GM04504 (cell line): ENCODE measurements at regions not wholly inside any gene's neighbourhood (a gene's known extent, or its start where the extent isn't known, plus 50 kb on each side); places are given as distances from the start of the nearest gene placed in this dataset.

ENCODE experiments used
- DNase-seq: peaks from one replicate; pipeline ENCODE4 v3.0.0-alpha.2; 2012; ENCODE audit warnings: low read depth

GRCh38 chr14:89626233-89626806 lies 209.3 kb upstream of the FOXN3 start:
- no peak for DNase-seq

DNA sequence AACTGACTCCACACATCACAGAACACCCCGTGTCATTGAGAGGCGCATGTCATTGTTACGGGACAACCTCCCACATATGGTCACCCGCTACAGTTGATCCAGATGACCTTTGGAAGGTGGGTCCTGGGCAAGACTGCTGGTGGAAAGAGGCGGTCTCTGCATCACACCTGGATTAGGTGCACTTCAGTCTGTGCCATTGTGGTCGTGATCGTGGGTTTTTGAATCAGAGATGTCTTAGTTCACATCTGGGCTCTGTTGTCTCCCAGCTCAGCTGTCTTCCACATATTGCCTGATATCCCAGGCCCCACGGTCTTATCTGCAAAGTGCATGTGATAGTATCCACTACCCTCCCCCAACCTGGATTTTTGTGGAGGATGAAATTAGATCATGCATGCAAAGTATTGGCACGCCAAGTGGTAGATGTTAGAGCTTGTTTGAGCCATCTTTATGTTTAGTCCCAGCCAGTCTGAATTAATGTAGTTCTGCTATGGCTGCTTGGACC lies 208.7 kb upstream of the FOXN3 start:
- no peak for DNase-seq

GRCh38 chr14:89625244-89625713 lies 208.2 kb upstream of the FOXN3 start:
- no peak for DNase-seq

GRCh38 chr14:89624500-89625156 lies 207.6 kb upstream of the FOXN3 start:
- DNase-seq: no peak

- DNase-seq: no peak
Observed at GRCh38 chr14:89621791-89622638, 205.0 kb upstream of the FOXN3 start.

GRCh38 chr14:89621009-89621421 lies 204.0 kb upstream of the FOXN3 start:
- DNase-seq: no peak

DNA sequence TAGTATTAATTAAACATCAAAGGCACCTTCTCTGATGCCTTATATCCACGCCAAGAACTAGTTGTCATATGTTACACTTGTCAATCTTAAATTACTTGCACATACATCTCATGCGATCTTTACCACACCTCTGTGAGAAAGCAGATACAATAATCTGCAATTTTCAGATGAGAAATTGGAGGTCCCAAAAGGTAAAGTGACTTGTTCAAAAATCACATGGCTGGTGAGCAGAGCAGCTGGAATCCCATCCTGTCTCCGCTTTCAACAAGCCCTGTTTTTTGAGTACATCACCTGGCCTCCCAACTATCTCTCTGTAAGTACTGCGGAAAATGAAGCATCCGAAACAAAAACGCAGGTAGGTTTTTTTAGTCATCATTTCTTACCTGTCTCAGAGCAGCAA lies 203.4 kb upstream of the FOXN3 start:
- no peak for DNase-seq

- DNase-seq: no peak
Observed at GRCh38 chr14:89619596-89619995, 202.6 kb upstream of the FOXN3 start.

DNA sequence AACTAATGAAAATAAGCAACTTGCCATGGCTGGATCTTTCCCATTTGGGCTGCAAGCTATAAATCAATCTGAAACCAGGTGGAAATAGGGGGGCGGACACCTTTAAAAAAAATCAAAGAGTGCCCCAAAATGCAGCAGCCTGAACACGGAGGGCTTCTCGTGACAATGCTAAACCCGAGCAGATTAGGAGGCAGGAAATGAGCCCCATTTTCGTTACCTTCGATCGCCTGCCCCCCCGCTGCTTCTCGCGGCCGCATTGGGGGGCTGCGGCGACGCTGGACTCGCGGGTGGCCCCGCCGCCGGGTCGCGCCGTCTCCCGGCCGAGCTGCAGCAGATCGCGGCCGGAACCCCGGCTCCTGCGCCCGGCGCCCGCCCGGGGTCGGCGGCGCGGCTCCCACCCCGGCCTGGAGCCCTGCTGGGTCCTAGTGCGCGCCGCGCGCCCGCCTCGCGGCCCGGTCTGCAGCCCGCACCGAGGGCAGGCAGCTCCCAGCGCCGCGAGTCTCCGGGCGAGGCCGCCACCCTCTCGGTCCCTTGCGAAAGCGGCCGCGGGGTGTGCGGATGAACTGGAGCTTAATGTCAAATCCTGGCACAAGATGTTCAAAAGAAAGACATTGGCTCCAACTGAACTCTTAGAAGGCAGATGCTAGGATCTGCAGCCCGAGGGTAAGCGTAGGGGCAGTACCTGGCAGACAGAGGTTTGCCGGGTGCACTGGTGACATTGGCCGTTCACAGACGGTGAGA lies 201.9 kb upstream of the FOXN3 start:
- no peak for DNase-seq

GRCh38 chr14:89618330-89618708 lies 201.3 kb upstream of the FOXN3 start:
- no peak for DNase-seq

GRCh38 chr14:89617481-89618329 lies 200.7 kb upstream of the FOXN3 start:
- DNase-seq: no peak

DNA sequence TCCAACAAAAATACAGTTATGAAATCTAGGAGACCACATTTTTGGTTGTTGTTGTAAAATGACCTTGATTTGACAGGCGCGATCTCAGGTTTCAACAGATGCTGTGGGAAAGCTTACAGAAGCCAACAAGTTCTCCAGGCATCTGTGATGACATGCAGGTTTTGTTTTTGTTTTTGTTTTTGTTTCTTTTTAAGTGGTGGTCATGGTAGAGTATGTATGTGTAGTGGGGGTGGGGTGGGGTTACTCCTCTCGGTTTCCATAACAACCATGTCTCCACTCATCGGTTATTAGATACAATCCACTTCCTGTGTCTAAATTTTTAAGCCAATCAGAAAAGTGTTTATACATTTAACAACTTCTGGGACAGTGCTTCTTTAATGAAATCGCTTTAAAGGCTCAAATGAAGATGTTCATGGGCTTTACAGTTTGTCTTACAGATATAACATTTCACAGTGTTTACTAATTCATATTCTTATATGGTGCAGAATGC lies 199.9 kb upstream of the FOXN3 start:
- no peak for DNase-seq

DNA sequence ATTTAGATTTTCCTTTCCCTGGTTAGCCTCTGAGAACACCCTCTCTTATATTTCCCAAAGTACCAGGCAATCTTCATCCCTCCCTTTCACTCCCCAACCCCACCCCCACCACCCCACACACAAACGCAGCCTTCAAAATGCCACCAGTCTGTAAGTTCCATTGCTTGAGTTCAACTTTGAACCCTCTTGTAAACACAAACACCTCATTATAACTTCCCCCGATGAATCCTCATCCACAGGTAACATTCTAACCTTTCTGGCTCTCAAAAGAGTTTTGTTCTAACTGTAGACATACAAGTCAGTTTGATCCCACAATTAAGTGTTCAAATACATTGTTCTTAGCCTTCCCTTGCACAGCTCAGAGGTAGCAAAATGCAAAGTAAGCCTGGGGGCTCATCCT lies 199.4 kb upstream of the FOXN3 start:
- no peak for DNase-seq

DNA sequence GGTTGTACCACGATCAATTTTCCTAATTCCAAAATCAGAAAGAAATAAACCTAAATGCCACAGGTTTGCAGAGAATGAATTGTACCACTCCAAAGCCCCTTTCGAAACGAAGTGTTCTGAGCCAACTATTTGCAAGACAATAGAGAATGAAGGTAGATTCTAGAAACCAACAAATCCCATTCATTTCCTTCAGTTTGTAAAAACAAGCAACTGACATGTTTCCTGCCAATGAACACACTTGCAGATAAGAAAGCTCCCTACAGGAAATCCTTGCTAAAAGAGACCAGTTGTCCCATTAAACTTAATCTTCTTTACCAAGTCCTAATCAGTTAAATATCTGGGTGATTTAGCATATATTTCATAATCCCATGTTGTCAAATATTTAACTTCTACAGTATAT lies 198.4 kb upstream of the FOXN3 start:
- DNase-seq: no peak

GRCh38 chr14:89614009-89614691 lies 197.1 kb upstream of the FOXN3 start:
- DNase-seq: no peak

DNA sequence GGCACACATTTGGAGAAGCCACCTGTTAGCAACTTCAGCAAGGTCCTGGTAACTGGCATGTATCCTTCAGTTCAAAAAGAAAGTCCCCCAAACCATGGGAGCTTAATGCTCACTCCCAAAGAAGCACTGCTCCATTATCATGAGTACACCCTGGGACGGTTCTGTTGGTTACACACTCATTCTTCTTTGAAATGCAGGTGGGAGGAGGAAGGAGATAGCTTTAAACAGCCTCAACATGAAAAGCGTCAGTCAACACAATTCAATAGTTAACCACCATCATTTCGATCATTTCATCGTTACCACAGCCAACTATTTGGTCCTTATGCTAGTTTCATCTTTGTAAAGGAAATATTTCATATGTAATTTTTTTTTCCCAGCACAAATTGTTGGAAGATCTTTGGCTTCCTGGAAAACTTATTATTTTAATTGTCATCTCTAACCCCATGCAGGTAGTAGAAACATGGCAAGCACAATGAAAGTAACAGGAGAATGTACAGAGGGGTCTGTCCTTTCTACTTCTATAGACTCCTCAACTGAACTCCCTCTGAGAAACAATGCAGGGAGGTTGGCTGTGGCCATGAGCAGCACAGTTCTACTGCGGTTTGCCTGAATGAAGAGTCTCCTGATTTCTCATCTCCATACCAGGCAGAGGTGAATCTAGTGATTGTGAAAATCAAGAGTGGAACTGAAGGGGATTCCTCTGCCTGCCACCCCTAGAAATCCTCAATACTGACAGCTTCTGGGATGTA lies 196.4 kb upstream of the FOXN3 start:
- no peak for DNase-seq

GRCh38 chr14:89609500-89610100 lies 192.6 kb upstream of the FOXN3 start:
- DNase-seq: no peak

DNA sequence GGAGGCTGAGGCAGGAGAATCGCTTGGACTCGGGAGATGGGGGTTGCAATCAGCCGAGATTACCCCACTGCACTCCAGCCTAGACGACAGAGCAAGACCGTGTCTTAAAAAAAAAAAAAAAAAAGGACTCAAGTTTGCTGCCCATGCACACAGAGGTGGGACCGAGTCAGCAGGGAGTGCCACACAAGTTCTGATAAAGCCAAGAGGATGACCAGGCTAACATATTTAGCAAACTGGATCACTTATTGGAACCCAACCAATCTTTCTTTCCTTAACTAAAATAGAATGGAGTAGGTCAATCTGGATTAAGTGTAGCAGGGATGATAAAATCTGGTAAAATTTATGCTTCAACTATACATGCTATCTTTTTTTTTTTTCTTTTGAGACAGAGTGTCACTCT lies 190.4 kb upstream of the FOXN3 start:
- DNase-seq: no peak

DNA sequence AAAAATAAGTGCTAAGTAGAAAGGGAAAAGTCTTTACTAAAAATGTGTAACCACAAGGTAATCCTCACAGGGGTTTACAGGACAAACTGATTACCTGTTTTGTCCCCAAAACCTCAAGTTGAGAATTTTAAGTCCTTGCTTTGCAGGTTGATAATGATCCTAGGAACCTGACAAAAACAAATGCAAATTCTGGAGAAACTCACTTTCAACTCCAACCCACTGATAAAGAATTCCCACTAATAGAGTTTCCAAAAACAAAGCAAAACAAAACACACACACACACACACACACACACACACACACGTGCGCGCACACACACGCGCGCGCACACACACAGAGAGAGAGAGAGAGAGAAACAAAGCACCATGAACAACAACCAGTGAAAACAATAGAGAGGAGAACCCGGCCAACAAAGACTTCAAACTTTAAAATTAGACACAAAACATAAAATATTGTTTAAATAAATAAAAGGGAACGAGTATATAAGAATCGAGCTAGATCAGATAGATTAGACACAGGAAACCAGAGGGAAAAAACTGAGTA lies 187.0 kb upstream of the FOXN3 start:
- DNase-seq: no peak
